CD1c-positive myeloid dendritic cell (primary cell): ENCODE measurements at regions not wholly inside any gene's neighbourhood (a gene's known extent, or its start where the extent isn't known, plus 50 kb on each side); places are given as distances from the start of the nearest gene placed in this dataset.

Source experiments
- DNase-seq: peaks from one replicate; pipeline ENCODE4 v3.0.0-alpha.2; 2016; ENCODE audit errors: extremely low spot score

DNA sequence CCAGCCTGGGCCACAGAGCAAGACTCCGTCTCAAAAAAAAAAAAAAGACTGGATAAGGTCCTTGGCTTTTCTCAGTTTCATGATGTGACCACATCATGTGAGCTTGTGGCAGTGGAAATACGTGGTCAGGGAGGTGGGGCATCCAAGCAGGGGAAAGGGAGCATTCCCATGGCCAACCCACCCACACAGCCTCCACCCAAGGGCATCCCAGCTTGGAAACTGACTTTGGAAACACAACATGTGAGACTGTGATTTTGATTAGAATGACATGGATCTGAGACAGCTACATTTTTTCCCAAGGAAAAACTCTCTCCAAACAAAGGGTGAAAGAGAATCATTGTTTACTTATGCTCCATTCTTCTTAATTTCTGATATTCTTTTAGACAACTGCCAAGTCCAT is 405.0 kb upstream of the ZNF507 start:
- DNase-seq: no peak

DNA sequence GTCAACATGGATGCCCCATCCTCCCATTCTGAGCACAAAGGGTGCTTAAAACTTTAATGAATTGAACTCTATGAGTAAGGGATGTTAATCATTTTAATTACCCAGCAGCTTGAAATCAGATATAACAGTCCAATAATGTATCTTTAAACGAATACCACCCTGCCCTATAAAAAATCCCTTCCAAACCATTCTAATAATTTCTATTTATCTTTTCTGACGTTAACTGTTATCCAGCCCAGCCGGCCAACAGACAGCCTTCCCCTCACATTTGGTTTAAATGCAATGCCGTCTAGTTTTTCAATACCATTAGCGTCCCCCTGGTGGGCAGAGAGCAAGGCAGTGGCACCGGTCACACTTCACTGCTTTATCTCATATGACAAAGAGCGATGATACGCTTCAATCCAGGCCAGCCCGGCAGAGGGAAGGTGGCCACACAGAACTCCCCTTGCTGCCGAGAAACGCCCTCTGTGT is 402.2 kb upstream of the ZNF507 start:
- no peak for DNase-seq

DNA sequence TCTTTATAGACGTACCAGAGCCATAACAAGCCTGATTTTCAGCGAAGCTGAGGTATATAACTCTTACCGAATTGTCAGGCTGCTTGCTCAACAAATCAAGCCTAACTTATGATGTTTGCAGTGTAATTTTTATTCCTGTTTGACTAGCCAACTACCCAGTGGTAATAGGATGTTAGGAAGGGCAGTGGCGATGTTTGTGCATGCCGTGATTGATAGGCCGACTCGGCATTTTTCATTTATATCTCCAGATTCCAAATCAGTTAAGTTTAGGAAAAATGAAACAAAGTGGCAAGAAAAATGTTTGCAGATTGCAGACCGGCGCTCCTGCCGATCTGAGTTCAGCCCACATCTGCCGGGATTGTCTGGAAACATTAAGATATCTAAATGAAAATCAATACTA is 401.6 kb upstream of the ZNF507 start:
- DNase-seq: no peak

DNA sequence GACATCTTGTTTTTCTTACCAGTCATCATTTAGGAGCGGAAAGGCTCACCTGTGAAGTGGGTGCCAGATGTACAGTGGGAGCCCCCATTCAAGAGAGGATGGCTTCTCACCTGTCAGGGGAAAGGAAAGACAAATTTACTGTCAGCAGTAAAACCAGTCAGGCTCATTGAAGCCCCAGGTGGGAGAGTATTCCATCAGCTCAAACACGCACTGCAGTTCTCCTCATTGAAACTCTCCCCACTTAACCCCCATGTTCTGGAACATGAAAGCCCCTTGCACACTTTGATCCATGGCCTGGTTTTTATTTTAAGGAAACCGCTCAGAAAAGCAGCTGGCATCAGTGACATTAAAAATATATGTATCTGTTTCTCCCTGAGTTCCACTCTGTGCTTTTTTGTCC is 401.1 kb upstream of the ZNF507 start:
- DNase-seq: no peak

DNA sequence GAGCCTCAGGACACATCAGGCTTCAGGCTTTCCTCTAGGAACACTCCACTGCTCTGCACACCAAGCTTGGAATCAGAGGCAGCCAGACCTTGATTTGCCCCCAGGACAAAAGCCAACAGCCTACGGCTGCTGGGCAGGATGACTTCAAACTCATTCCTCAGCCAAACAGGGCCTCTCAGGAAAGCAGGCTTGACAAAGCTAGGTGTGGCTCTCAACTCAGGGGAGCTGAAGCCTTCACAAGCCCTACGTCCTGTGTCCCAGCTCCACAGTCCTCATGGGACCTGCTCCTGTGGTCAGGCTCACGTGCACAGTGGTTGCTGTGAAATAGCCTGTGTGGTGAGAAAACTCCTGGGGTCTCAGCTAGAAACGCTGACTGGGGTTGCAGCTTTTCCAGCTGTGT is 398.9 kb upstream of the ZNF507 start:
- DNase-seq: no peak

DNA sequence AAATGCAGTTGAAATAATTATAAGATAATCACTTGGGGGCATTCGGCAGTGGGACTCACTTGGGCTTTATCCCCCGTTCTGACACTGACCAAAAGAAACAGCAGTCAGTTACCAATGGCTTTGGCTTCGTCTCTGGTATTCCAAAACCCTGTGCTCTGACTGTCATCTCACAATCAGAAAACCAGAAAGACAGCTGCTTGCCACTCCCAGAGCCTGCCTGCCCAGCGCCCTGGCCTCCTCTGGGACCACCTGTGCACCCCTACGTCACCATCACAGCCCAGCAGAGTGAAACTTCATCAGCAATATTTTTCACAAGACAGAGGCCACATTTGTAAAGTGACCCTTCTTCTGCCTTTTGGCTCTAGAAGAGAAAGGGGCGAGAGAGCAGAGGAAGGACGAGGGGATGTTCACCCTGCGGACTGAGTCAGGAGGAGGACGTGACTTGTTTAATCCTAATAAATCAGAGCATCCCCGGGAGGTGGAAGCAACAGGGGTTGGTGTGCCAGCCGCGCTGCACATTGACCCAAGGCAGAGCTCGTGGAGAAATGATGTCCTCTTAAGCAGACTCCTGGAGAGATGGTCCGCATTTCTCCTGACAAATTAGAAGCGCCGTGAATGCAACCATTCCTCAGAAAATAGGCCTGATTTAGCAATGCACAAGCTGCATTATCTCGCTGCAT is 397.8 kb upstream of the ZNF507 start:
- DNase-seq: no peak

DNA sequence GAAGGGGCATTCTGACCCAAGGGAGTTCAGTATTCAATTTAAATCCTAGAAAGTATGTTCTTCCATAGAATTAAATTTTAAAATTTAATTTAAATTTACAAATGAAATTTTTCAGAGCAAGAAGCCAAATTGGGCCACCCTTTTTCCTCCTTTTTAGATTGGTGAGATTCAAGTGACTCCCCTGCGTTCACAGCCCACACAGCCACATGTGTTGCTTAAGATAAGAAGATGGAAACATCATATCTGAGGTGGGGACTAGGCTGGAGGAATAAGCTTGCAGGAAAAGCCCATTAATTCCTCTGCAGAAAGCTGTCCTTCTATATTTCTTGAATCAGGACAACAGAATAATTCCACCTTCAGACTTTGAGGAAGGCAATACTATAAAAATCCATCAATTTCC is 392.7 kb upstream of the ZNF507 start:
- no peak for DNase-seq

DNA sequence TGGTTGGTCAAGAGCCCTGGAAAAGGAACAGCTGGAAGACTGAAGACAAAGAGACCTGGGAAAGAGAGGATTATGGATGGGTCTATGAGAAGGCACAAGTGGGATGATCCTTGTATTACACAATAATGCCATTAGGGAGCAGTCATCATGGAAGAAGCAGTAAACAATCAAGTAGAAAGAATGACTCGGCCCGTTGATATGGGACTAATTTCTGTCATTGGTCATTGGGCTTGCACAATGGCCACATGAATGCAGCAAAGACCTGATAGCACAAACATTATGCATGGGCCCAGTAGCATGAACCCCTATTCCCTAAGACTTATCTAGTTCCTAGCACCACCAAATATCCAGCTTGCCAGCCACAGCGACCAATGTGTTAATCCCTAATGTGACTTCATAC is 390.3 kb upstream of the ZNF507 start:
- no peak for DNase-seq

DNA sequence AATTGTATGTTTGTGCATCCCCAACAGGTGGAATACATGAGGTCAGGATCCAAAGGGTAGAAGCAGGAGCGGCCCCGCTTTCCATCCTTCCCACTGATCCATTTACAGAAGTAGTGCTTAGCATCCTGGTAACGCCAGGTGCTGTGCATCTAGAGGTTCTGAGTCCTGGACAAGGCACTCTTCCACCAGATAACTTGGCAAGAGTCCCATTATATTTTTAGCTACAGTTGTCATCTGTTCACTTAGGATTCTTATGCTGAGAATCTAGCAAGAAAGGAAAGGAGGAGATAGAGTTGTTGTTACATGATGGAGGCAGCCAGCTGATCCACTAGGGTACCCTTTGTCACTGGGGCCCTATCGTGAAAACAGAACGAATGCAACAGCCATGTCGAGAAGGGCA is 389.5 kb upstream of the ZNF507 start:
- no peak for DNase-seq

DNA sequence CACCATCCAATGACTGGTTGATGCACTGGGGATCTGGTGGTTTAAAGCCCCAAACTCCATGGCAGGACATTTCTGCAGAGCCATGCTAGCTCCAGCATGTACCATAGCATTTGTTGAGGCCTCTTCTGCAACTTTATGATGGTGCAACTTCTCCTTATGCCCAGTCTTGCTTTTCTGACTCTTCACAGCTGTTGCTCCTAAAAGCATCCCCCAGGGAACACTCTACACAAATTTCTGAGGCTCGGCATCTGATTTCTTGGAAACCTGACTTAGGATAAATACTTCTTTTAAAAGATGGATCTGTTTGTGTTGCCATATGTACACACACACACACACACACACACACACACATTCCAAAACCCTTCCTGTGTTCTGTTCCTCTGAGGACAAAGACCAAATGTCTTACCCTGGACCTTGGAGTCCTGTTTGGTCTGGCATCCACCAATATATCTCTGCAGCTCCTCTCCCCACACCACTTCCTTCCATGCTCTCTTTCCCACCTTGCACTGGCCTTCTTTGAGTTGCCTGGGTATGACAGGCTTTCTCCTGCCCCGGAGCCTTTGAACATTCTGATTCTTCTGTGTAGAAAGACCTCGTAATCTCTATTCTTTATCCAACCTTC is 388.5 kb upstream of the ZNF507 start:
- no peak for DNase-seq

DNA sequence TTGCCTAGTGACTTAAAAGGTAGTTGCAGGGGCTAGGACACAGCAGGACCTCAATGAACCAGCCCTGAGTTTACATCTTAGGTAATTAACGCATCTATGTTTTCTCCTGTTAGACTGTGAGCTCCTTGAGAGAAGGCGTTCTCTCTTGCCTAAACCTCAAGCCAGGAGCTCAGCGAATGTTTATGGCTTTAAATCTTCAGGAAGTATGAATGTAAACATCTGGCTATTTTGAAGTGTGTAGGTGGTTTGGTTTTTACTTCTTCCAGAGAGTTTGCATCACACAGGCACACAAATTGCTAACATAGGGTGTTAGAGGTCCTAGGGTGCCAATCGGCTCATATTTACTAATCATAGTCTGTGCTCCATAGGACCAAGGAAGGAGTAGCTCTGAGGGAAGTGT is 387.7 kb upstream of the ZNF507 start:
- no peak for DNase-seq

DNA sequence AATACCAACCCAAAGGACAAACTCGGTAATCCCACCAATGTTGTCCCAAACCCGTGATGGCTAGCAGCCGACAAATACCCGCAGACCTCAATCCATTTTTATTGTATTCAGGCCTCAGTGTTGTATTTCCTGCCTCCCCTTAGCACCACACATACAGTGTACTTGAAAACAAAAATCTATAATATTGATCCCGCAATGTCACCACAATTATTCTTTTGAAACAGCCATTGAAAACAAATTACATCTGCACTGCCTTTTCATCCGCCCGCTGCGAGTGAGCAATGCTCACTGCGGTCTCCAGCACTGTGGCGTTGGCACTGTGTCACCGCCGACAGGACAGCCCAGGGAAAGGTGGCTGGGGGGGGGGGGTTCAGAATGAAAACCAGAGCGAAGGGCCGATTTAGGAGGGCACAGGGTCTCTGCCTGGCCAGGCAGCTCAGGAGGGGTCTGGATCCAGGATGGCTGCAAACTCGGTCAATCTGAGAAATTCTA is 385.8 kb upstream of the ZNF507 start:
- no peak for DNase-seq

DNA sequence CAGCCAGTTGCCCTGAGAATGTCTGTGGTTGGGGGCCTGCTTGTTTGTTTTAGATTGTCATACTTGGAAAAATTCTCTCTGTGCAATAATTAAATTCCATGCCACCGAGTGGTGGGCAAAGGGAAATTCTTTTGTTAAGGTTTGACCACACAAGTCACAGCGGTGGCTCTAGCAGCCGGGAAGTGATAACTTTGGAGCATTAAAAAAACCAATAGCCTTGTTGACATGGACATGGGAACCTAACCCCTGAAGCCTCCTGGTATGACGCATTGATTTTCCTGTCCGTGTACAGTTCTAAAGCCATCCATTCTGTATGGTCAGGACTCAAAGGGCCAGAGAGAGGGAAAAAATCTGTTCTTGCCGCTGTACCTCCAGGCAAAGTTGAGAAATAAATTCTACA is 384.9 kb upstream of the ZNF507 start:
- no peak for DNase-seq

DNA sequence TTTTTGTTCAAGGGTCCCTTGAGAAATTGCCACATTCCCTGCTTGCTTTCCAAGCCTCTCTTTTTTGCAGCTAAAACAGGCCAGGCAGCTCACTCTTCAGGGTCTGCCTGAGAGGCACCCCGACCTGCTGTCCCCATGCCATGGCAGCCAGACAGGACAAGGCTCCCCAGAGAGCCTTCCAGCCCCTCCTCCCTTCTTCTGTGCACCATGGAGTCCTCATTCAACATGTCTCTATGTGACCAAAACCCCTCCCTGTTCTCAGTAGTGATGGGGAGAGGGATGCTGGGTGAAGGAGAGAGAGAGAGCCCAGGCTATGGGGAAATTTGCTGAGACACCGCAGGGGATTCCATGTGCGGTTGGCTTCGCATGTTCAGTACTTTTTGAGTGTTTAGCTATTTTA is 384.2 kb upstream of the ZNF507 start:
- DNase-seq: no peak

DNA sequence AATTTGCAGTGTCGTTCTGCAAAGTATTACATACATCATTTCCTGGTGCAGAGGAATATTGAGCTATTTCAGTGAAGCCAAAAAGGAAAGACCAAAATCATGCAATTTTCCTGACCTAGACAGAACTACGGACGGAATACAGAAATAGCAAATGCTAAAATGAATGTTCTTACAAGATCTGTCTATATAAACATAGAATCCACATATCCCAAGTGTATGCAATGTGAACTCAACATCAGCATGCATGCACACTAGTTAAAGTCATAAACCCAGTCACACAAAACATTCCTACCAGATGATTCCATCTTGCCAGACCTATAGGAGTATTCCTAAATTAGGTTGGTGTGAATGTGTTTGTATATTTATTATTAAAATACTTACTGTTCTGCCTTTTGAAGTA is 383.7 kb upstream of the ZNF507 start:
- no peak for DNase-seq

DNA sequence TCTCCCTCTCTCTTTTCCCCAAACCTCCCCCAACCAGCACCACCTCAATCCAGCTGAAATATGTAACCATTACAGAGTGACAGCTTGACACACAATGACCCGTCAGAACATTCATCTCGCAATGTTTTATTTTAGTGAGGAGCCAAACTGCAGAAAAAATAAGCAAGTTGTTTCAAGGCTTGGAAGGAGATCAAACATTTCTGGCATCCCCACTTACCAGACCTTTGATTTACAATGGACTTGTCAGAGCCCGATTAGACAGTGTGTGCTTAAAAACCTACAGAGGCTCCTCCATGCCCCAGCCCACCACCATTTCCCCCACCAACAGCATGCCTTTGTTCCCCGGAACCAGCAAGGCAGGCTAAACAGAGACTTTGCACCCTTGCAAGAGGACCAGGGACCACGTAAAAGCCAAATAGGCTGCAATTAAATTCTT is 382.8 kb upstream of the ZNF507 start:
- no peak for DNase-seq

DNA sequence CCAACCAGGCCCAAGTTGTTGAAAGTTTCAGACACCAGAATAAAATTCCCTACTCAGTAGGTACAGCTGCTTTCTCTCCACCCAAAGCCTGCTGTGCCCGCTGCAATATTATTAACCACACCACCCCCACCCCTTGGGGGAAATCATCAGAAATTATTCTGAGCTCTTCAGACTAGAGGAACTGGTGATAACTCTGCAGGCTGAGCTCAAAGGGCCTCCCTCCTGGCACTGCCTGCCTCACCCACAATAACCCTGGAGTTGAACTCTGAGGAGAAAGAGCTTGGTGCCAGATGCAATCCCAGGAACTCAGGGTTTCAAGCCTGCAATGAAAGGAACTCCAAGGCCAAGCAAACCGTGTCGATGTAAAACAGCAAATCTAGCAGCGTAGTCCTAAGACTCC is 381.7 kb upstream of the ZNF507 start:
- no peak for DNase-seq

DNA sequence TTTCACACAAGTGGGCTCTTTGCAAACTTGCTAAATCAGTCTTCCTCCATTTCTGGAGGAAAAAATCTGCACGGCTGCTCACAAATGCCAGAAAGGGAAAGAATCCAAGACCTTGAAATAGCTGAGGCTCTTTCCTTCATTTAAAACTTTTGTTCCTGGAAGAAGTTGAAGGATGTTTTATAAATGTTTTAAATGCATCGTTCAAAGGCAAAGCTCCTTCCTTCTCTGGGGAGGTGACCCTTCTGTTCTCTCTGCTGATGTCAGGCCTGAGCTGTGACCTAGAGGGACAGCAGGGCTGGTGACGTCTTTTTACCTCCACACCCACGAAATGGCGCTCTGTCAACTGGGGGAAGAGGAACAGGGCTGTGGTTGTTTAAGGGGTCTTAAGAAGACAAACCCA is 376.4 kb upstream of the ZNF507 start:
- DNase-seq: no peak

DNA sequence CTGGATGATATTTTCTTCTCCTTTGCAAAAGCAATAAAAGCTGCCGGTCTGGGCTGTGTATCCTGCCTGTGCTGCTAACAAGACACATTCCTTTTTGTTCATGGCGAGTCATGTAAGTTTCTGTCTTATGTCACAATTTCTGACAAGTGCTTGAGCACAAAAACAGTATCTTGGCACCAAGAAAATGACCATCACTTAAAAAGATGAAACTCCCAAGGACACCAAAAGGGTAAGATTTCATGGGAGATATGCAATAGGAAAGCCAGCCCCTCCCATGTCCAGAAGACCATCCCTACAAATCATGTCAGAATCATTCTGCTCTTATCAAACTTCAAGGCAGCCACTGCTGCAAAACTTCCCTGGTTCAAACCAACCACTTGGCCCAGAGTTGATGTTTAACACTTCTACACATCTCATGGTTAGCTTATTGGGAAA is 375.4 kb upstream of the ZNF507 start:
- no peak for DNase-seq

DNA sequence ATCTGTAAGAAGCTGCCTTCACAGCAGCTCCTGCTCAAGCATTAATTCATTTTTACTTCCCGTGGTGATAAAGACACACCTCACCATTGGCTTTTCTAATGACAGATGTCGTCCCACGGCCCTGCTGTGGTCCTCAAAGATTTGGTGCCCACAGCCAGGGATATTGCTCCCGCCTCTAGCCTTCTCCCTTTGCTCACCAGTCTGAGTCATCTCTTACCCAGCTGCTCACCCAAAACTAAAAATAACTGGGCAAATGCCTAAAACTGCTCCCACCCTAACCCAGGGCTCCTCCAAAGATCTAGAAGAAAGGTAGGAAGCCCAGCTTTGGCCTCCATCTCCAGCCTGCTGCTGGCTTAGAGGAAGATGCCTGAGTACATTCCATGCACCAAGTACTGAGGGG is 371.1 kb upstream of the ZNF507 start:
- no peak for DNase-seq

DNA sequence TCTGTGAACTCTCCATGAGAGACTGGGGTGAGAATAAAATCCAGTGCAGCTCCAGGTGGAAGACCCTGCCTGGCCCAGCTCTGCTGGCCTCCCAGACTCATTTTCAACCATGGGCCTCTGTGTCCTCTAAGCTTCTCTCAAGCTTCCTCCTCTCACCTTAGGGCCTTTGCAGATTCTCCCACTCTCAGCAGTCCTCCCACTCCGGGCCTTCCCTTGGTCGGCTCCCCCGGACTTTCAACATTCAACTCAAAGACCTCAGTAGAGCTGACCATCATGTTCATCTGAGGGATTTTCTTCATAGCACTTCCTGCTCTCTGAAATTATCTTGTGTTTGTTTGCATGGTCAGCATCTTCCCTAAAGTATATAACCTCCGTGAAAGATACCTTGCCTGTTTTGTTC is 370.5 kb upstream of the ZNF507 start:
- no peak for DNase-seq

DNA sequence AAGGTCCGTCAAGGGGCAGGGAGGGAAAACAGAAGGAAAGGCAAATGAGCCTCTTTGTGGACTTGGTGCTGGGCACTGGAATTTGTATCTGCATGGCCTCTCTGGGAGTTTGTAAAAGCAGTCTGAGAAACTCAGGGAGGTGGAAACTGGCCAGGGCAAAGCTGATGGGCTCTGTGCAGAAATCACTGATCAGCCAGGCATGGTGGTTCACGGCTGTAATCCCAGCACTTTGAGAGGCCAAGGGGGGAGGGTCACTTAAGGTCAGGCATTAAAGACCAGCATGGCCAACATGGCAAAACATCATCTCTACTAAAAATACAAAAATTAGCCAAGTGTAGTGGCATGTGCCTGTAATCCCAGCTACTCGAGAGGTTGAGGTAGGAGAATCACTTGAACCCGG is 369.9 kb upstream of the ZNF507 start:
- DNase-seq: no peak

DNA sequence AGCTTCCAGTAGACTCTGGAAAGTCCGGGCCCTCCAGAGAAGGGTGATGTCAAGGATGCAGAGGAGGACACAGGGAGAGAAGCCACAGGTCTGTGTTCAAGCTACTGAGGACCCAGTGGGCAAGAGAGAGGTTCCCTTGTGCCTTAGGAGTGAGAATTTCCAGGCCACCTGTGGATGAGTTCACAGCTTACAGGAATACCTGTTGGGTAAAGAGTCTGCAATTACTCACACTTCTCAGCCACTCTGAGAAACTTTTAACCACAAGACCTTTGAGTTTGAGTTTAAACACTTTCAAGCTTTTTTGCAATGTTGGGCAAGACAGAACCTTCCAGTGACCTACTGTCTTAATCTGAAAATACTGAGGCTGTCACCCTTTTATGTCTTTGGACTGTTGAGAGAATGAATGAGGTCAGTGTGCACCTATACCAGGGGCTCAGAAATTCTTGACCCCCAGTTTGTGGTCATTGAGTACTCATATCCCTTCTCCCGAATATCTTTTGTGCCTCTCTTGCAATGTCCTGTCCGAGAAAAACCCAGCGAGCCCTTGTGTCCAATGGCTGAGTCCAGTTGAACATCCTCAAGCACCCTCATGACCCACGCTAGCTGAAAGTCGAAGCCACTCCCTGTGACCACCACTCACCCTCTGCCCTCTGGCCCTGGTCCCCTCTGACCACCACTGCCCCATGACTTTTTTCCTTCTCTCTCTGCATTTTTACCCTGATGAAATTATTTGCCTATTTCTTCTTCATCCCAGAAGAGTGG is 368.5 kb upstream of the ZNF507 start:
- DNase-seq: no peak
